GM12872 (cell line): ENCODE measurements at regions not wholly inside any gene's neighbourhood (a gene's known extent, or its start where the extent isn't known, plus 50 kb on each side); places are given as distances from the start of the nearest gene placed in this dataset.

Experiments
- TF ChIP-seq, protein P1 (sequence below): IDR thresholded peaks from 3 replicates; pipeline ENCODE4 v1.5.1; 2011; ENCODE audit warnings: low read depth, mild to moderate bottlenecking, low read length, moderate library complexity; ENCODE audit not compliant: insufficient read depth

DNA sequence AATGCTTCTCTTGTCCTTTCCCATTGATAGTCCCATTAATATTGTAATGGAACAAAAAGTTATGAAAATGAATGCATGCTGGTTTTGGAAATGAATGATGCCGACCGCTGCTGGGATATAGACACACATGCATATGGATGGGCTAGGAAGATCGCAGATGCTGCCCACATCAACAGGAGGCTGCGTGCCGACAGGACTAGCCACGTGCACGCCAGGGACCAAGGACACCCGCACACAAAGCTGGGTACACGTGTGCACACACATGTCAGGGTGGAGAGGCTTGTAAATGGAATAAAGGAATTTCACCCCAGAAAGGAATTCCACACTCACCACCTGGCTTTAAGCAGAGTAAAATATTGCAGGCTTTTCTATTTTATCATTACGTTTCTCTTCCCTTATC, 153.8 kb upstream of the VASH1 start:
- TF ChIP-seq, protein P1, sequence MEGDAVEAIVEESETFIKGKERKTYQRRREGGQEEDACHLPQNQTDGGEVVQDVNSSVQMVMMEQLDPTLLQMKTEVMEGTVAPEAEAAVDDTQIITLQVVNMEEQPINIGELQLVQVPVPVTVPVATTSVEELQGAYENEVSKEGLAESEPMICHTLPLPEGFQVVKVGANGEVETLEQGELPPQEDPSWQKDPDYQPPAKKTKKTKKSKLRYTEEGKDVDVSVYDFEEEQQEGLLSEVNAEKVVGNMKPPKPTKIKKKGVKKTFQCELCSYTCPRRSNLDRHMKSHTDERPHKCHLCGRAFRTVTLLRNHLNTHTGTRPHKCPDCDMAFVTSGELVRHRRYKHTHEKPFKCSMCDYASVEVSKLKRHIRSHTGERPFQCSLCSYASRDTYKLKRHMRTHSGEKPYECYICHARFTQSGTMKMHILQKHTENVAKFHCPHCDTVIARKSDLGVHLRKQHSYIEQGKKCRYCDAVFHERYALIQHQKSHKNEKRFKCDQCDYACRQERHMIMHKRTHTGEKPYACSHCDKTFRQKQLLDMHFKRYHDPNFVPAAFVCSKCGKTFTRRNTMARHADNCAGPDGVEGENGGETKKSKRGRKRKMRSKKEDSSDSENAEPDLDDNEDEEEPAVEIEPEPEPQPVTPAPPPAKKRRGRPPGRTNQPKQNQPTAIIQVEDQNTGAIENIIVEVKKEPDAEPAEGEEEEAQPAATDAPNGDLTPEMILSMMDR: no peak

DNA sequence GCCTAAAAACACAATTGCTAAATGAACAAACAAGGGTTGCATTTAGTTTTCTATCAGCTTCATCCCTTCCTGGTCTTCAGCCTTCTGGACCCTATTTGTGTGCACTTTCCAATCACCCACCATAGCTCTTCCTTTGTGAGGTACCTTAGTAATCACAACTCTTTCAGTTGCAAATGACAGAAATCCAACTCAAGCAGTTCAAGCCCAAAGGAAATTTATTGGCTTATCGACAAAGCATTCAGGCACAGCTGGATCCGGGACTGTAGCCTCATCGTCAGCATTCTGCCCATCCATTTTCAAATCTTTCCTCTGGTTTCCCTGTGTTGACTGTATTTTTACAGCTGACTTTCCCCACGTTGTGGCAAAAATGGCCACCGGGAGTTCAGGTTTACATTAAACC, 148.6 kb upstream of the VASH1 start:
- TF ChIP-seq, protein P1: no peak

DNA sequence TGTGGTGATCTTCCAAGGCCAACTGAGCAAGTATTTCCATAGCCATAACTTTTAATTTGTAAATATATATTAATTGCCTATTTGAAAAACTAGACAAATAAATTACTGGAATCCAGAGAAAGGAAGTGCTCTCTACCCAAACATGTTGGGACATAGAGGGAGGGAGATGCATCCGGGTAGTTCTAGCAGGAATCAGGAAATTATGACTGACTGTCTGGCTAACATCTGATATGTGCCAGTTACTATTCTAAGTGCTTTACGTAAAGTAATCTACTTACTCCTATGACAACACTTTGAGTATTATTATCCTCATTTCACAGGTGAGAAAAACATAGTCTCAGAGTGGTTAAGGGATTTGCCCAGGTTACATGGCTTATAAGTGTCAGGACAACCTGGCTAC, 147.7 kb upstream of the VASH1 start:
- TF ChIP-seq, protein P1: no peak

DNA sequence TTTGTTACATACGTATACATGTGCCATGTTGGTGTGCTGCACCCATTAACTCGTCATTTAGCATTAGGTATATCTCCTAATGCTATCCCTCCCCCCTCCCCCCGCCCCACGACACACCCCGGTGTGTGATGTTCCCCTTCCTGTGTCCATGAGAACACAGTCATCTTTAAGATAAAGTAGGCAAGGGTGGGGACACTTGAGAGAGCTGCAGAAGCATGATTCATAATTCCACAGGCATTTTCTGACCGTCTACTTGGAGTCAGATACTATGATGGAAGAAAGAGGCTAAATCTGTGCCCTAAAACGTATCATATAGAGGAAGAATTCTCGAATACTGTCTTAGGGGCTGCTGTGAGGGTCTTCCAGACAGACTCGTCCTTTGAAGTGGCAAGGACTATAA, 145.9 kb upstream of the VASH1 start:
- TF ChIP-seq, protein P1: no peak

DNA sequence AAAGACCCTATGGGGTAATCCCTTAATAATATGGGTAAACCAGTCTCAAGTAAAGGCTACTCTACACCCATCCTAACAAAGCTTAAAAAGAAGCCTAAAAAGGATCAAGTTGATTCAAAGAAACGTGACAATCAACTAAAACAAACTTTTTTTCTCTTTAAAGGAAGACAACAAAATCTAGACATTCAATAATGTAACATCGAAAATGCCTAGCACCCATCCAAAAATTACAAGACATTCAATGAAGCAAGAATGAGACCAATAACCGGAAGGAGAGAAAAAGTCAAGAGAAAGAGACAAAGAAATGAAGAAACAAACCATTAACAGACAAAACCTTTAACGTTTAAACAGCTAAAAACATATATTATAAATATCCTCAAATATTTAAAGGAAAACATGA, 143.8 kb upstream of the VASH1 start:
- TF ChIP-seq, protein P1: no peak

DNA sequence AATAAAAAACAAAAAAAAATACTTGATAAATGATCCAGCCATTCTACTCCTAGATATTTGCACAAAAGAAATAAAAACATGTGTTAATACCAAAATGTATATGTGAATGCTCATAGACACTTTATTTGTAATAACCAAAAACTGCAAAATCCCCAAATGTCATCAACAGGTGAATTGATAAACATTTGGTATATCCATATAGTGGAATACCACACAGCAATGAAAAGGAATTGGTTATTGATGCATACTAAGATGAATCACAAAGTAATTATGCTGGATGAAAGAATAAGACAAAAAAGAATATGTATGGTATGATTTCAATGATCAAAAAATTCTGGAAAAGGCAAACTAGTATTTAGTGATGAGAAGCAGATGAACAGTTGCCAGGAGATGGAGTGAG, 124.7 kb upstream of the VASH1 start:
- TF ChIP-seq, protein P1: no peak

DNA sequence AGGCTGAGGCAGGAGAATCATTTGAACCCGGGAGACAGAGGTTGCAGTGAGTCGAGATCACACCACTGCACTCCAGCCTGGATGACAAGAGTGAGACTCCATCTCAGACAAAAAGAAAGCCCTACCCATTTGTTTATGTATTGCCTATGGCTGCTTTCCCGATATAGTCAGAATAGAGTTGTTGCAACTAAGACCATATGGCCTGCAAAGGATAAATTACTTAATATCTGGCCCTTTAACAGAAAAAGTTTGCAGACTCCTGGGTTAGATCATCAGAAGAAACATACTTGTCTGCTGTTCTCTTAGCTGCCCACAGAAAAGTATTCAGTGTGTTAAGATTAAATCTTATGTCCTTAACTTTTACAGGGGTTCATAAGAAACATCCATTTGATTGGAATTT, 122.4 kb upstream of the VASH1 start:
- TF ChIP-seq, protein P1: no peak
